Activated T-helper 1 cell treated with anti-CD3 and anti-CD28 coated beads, Interleukin-2, amount 50 U/mL, for 16 hours (primary cell): ENCODE measurements at regions not wholly inside any gene's neighbourhood (a gene's known extent, or its start where the extent isn't known, plus 50 kb on each side); places are given as distances from the start of the nearest gene placed in this dataset.
"Not testable (repeated sequence)": the region's sequence is repeated elsewhere in the genome, so short reads cannot be mapped to it uniquely, and the experiment has no call there.

ENCODE experiments used
- DNase-seq, 2 donors: peaks; one replicate each; pipeline ENCODE4 v3.0.0-alpha.2; 2020; ENCODE audit warnings: low read depth in 1 of 2, low spot score in 1 of 2

GRCh38 chr10:129043691-129044090 lies 423.4 kb upstream of the MGMT start:
- DNase-seq = no peak

- DNase-seq = no peak
Measured at GRCh38 chr10:129045599-129045998, 421.4 kb upstream of the MGMT start.

DNA sequence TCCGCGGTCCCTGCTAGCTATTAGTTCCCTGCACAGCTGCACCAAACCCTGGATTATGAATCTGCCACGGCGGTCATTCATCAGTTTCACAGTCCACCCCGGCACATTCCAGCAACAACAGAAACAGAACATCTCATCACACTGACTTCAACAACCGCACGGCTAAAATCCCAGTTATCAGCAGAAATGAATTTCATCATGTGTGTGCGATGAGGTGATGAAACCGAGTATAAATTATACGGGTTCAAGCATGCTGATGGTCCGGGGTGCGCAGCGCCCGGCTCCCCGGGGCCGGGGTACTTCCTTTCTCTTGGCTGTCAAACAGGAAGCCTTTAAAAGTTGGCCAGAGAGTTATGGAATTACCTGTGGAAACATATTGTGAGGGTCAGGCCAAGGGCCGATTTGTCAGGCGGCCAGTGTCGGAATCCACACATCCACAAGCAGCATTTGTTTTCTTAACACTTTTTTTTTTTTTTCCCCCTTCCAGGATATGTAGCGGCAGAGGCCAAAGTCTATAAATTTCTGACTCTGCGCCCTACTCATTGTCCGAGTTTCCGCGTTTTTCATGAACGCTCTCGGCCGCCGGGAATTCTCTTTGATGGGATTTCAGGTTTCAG lies 420.9 kb upstream of the MGMT start:
- no peak for DNase-seq

DNA sequence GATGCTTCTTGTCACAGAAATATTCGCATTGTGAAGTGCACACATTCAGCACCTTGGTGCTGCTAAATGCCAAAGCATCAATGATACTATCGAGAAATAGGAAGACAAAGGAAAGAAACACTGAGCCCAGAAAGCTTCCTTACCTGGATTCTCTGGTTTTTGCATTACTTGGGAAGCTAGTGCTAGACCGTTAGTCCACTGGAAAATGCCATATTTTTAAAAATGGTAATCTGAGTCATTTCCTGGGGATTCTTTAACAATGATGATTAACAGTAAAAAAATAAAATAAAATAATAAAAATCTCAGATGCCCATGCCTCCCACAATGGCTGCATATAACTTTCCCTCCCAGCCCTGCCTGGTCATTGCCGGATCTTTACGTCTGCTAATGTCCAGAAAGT lies 420.1 kb upstream of the MGMT start:
- DNase-seq = no peak

DNA sequence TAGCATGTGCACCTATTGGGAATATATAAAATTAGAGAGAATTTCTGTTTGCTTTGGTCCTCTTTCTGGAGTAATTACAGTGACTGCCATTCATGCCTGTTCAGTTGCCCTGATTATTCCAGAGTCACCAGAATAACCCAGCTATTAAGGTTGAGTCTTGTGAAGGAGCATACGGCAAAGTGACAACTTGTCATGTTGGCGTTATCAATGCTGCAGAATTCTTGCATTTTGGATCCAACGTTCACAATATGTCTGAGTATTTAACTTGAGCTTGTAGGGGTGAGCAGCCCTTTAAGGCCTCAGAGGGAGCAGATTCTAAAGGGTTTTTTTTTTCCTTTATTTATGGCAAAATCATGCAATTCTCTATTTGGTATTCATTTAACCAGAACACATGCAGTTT lies 419.4 kb upstream of the MGMT start:
- no peak for DNase-seq

GRCh38 chr10:129048513-129048912 lies 418.5 kb upstream of the MGMT start:
- no peak for DNase-seq

DNA sequence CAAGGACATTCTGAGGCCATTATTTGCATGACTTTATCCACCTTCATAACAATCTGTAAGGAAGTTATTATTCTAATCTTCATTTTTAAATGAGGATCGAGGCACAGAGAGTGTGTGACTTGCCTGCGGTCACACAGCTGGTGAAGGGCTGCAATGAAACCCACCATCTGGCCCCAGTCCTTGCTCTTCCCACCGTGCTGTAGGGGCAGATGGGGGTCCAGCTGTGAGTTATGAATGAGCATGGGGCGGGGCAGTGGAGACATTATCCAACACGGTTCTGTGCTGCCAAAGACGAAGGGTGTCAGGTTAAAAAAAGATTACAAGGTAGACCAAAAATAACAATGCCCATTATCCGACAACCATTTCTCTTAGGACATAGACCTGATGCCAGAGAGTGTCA lies 417.5 kb upstream of the MGMT start:
- DNase-seq = no peak

- no peak for DNase-seq
Measured at GRCh38 chr10:129055225-129055624, 411.8 kb upstream of the MGMT start.

DNA sequence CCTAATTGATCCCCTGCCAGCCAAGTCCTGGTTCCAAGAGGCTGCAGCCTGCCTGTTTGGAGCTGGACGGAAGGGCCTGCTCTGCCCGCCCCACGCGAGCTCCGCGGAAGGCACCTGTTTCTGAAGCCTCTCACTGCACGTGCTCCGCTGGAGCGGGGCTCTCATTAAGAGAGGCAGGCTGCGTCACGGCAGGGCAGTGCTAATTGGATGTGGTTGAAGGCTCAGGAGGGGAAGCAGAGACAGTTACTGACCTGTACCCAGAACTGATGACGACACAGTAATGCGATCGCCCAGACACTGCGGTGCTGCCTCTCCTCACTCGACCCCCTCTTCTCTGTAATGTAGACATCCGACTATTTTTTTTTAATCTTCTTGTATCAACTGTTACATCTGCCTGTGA lies 411.1 kb upstream of the MGMT start:
- no peak for DNase-seq

GRCh38 chr10:129056734-129057689 lies 410.0 kb upstream of the MGMT start:
- no peak for DNase-seq

- no peak for DNase-seq
Measured at GRCh38 chr10:129057856-129058663, 409.0 kb upstream of the MGMT start.

DNA sequence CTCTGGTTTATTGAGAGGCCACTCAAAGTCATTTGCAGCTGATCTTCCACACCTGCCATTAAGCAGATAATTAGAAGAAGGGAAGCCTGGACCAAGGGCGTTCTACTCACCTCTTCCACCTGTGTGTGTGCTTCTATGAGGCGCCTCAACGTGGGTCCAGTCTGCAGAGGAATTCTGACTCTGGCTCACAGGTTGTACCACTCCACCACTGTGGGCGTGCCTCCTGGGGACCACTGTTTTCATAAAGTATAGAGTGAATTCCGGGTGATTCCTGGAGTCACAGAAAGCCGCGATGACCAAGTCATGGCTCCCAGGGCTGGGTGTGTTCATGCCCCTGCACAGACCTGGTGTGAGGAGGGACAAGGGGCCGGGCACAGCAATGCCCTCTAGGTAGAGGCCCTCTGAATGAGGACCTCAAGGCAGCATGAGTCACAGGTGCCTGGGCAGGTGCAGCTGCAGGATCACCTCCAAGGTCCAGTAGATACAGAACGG lies 408.3 kb upstream of the MGMT start:
- DNase-seq = no peak

DNA sequence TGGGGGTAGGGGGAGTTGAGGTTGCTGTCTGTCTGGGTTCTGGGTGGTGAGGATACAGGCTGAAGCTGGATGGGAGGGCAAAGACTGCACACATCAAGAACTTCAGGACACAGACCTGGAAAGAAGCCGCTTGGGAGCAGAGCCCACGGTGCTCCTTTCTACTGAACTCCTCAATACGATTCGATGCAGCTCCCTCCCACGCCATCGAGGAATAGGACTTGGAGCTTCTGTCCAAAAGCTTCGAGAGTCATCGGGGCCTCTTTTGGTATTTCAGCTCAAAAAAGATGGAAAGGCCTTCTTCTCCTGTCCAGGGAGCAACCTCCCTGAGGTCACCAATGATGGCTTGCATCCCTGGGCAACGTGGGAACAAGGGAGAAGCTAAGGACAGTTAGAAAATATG lies 407.1 kb upstream of the MGMT start:
- DNase-seq = no peak

- no peak for DNase-seq
Measured at GRCh38 chr10:129063212-129063611, 403.8 kb upstream of the MGMT start.

- no peak for DNase-seq
Measured at GRCh38 chr10:129063877-129064276, 403.2 kb upstream of the MGMT start.

DNA sequence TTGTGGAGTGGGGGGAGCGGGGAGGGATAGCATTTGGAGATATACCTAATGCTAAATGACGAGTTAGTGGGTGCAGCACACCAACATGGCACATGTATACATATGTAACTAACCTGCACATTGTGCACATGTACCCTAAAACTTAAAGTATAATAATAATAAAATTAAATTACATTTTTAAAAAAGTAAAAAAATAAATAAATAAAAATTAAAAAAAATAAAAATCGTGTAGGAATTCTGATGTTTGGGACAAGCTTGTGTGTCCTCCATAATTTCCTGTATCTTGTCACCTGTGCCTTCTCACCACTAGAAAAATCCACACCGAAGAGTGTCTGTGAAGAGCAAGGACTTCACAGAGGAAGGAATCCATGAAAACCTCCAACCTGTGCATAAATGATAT lies 400.5 kb upstream of the MGMT start:
- DNase-seq = not testable (repeated sequence)

DNA sequence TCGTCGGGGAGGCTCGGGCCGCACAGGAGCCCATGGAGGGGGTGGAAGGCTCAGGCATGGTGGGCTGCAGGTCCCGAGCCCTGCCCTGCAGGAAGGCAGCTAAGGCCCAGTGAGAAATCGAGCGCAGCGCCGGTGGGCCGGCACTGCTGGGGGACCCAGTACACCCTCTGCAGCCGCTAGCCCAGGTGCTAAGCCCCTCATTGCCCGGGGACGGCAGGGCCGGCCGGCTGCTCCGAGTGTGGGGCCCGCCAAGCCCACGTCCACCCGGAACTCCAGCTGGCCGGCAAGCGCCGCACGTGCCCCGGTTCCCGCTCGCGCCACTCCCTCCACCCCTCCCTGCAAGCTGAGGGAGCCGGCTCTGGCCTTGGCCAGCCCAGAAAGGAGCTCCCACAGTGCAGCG lies 395.6 kb upstream of the MGMT start:
- not testable (repeated sequence) for DNase-seq

DNA sequence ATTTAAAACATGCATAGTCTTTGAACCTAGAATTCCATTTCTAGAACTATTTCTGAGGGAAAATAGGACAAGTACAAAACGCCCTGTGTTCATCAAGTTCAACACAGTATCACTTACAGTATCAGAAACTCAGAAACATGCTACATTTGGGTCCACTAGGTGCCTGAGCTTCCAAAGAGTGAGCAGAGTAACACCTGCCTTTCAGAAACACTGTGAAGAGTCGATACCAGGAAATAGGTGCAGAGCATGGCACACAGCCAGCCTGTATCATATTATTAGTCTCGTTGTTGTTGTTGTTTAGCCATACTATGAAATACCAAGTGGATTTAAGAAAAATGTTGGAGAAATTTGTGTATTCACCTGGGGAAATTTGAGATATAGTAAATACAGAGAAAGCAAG lies 392.1 kb upstream of the MGMT start:
- DNase-seq = no peak

DNA sequence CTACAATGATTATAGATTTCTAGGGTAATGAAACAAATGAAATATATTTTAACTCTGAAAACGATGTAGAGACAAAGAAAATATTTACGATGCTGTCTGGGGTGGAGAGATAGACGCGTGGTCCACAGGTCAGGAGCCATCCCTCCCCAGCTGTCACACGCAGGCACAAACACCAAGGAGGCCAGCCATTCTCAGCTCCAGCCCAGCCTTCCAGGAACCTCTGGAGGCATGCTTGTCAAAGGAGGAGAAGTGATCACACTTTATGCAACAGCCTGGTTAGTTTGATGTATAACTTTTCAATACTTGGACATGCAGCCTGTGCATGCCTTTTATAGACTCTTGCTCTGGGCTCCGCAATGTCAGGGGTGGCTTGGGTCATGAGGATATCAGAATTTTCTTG lies 391.5 kb upstream of the MGMT start:
- no peak for DNase-seq

GRCh38 chr10:129075927-129076326 lies 391.1 kb upstream of the MGMT start:
- no peak for DNase-seq

- no peak for DNase-seq
Measured at GRCh38 chr10:129078346-129078745, 388.7 kb upstream of the MGMT start.

DNA sequence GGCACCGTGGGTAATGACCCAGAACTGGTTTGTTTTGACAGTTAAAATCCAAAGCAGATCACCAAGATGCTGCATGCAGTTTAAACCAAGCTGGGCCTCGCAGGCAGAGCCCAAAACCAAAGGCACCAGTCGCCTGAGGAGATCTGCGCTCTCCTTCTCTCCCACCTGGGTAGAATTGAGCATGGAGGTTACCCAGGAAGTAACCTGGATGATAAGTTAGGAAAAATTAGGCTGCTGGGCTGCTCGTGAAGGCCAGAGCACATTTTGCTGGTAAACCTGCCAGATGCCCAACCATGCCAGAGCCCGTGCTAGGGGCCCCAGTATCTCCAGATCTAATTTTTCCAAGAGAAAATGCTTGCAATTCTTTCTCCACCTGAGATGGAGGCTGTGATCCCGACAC lies 388.3 kb upstream of the MGMT start:
- no peak for DNase-seq
